ENCODE measurements at regions not wholly inside any gene's neighbourhood (a gene's known extent, or its start where the extent isn't known, plus 50 kb on each side); places are given as distances from the start of the nearest gene placed in this dataset.

GRCh38 chr12:84341467-84342193 lies 571.0 kb downstream of the SLC6A15 start:
- Histone ChIP-seq H3K4me1 (no peaks in the 10 kb centered on the region), H3K4me3 (no peak overlapping the region), H3K27ac (no peak overlapping the region), H3K36me3 (no peaks in the 10 kb centered on the region), H3K27me3 (no peaks in the 10 kb centered on the region), H3K9me3 (no peaks in the 10 kb centered on the region)
- in situ Hi-C loops (cut with MboI; ENCODE audit: low pct_ligation_motif_present in 1 of 4, low pct_unique_long_range_greater_than_20kb in 1 of 4, low sequenced_read_pairs in 3 of 4) (no loop called here), intact Hi-C loops (cut with DNase I; ENCODE audit: low total_unique reads) (no loop called here)
- TF ChIP-seq EP300 (IDR thresholded peaks at IDR 0.05; ENCODE audit: low read depth) (no peak), POLR2A (IDR thresholded peaks at IDR 0.05) (no peak), POLR2AphosphoS5 (IDR thresholded peaks at IDR 0.05) (no peak), CTCF (IDR thresholded peaks at IDR 0.05) (no peak)
- DNase-seq, result no peak
- 67 to 75% methylated on average over 1 of the region's 1 CpG for WGBS, 2 donors (ENCODE audit: low coverage in 1 of 2)

DNA sequence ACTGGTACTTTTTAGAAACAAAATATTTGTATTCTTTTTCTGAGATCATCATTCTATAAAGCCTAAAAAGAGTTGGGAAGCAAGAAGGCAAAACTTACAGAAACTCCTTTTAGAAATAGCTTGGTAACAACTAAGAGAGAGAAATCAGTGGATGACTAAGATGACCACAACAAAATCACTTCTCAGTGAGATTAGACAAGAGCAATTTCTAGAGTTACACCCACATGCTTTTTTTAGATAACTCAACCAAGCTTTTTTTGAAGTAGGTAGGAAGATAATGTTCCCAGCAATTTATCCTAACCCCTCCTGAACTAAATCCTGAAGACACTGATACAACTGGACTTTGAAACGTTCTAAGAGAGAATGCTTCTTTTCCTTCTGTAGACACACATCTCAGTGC lies 576.4 kb downstream of the SLC6A15 start:
- Histone ChIP-seq H3K36me3 (no peaks in the 10 kb centered on the region), H3K27me3 (no peaks in the 10 kb centered on the region), H3K9me3 (no peaks in the 10 kb centered on the region), H3K4me1 (no peaks in the 10 kb centered on the region), H3K27ac (no peak overlapping the region), H3K4me3 (no peak overlapping the region)
- DNase-seq, result no peak
- TF ChIP-seq POLR2AphosphoS5 (IDR thresholded peaks at IDR 0.05) (no peak), EP300 (IDR thresholded peaks at IDR 0.05; ENCODE audit: low read depth) (no peak), CTCF (IDR thresholded peaks at IDR 0.05) (no peak), POLR2A (IDR thresholded peaks at IDR 0.05) (no peak)
- WGBS, 2 donors (ENCODE audit: low coverage in 1 of 2), result 65% methylated on average over 1 of the region's 1 CpG; no CpG with 5 or more reads in 1 of the 2 donors
- in situ Hi-C loops (cut with MboI; ENCODE audit: low pct_ligation_motif_present in 1 of 4, low pct_unique_long_range_greater_than_20kb in 1 of 4, low sequenced_read_pairs in 3 of 4) (no loop called here), intact Hi-C loops (cut with DNase I; ENCODE audit: low total_unique reads) (no loop called here)

DNA sequence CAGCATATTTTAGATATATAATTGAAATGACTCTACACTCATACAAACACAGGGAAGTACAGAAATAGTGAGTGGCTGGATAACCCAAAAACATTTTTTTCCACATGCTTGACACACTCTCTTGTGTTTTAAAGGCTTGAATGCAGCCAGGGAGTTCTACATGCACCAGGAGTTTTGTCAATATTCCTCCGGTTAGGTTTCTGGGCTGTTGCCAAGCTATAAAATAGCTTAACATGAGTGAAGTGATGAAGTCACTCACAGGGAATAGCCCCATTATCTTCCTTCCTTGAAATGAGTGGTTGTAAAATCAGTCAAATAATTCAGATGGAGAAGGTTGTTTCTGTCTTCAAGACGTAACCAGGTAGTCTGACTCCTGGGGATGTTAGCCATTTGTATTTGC lies 582.7 kb downstream of the SLC6A15 start:
- in situ Hi-C loops (cut with MboI; ENCODE audit: low pct_ligation_motif_present in 1 of 4, low pct_unique_long_range_greater_than_20kb in 1 of 4, low sequenced_read_pairs in 3 of 4) (no loop called here), intact Hi-C loops (cut with DNase I; ENCODE audit: low total_unique reads) (no loop called here)
- Histone ChIP-seq H3K9me3 (no peaks in the 10 kb centered on the region), H3K4me1 (no peaks in the 10 kb centered on the region), H3K27me3 (no peaks in the 10 kb centered on the region), H3K27ac (no peak overlapping the region), H3K4me3 (no peak overlapping the region), H3K36me3 (no peaks in the 10 kb centered on the region)
- 23 to 39% methylated on average over 2 of the region's 2 CpGs for WGBS, 2 donors (ENCODE audit: low coverage in 1 of 2)
- TF ChIP-seq POLR2AphosphoS5 (IDR thresholded peaks at IDR 0.05), result no peak
- TF ChIP-seq POLR2A (IDR thresholded peaks at IDR 0.05), result no peak
- TF ChIP-seq EP300 (IDR thresholded peaks at IDR 0.05; ENCODE audit: low read depth), result no peak
- TF ChIP-seq CTCF (IDR thresholded peaks at IDR 0.05), result no peak
- no peak for DNase-seq

GRCh38 chr12:84315926-84316325 lies 596.7 kb downstream of the SLC6A15 start:
- H3K4me3 ChIP-seq, result no peak overlapping the region
- no peaks in the 10 kb centered on the region for H3K36me3 ChIP-seq
- no peak overlapping the region for H3K27ac ChIP-seq
- TF ChIP-seq POLR2A (IDR thresholded peaks at IDR 0.05), result no peak
- no peak for TF ChIP-seq CTCF (IDR thresholded peaks at IDR 0.05)
- no peak for TF ChIP-seq EP300 (IDR thresholded peaks at IDR 0.05; ENCODE audit: low read depth)
- TF ChIP-seq POLR2AphosphoS5 (IDR thresholded peaks at IDR 0.05), result no peak
- H3K9me3 ChIP-seq, result no peaks in the 10 kb centered on the region
- in situ Hi-C loops (cut with MboI; ENCODE audit: low pct_ligation_motif_present in 1 of 4, low pct_unique_long_range_greater_than_20kb in 1 of 4, low sequenced_read_pairs in 3 of 4) (no loop called here), intact Hi-C loops (cut with DNase I; ENCODE audit: low total_unique reads) (no loop called here)
- H3K4me1 ChIP-seq, result no peaks in the 10 kb centered on the region
- no peak for DNase-seq
- H3K27me3 ChIP-seq, result no peaks in the 10 kb centered on the region
- WGBS, 2 donors (ENCODE audit: low coverage in 1 of 2), result 29 to 34% methylated on average over 1 of the region's 1 CpG
